ENCODE measurements at regions not wholly inside any gene's neighbourhood (a gene's known extent, or its start where the extent isn't known, plus 50 kb on each side); places are given as distances from the start of the nearest gene placed in this dataset.

GRCh38 chr20:60759651-60760050 lies 492.4 kb upstream of the CDH4 start:
- TF ChIP-seq CTCF (conservative IDR thresholded peaks at IDR 0.05) (no peak), ZFX (IDR thresholded peaks at IDR 0.05) (no peak)
